Panc1 (cell line): ENCODE measurements at regions not wholly inside any gene's neighbourhood (a gene's known extent, or its start where the extent isn't known, plus 50 kb on each side); places are given as distances from the start of the nearest gene placed in this dataset.

Experiments used
- ATAC-seq: fragments of 200-7000 bp; cut with Tn5 transposase; 2 replicates; pipeline ENCODE4 v1.9.1; 2020; ENCODE audit warnings: mild to moderate bottlenecking, moderate library complexity
- BruUV-seq: library from RNA; stranded (reverse); fragments of 400-500 nt; replicated peaks from 2 replicates; lab custom pipeline; 2021; lab: Mats Ljungman, UMichigan
- CTCF ChIA-PET: fragments of 300-600 bp; sonication (Branson Sonifier 250); formaldehyde crosslinking; loops from one replicate; lab custom pipeline; 2022; ENCODE audit warnings: antibody characterized with exemption; lab: Charles Lee
- POLR2A ChIA-PET: fragments of 300-600 bp; sonication (Branson Sonifier 250); formaldehyde crosslinking; loops from one replicate; lab custom pipeline; 2022; ENCODE audit warnings: antibody characterized with exemption; lab: Charles Lee
- DNase-seq: peaks from one replicate; pipeline ENCODE4 v3.0.0-alpha.2; 2010; ENCODE audit warnings: low read depth, low spot score
- H3K27ac ChIP-seq: 2 replicates; pipeline ENCODE4 v1.5.1; 2011; ENCODE audit warnings: mild to moderate bottlenecking, low read length, inconsistent platforms
- H3K27me3 ChIP-seq: fragments of 200-500 bp; sonication (Bioruptor generic); 2 replicates; pipeline ENCODE4 v1.6.0; 2014; ENCODE audit warnings: low read length, inconsistent platforms; ENCODE audit not compliant: control insufficient read depth, insufficient read depth
- H3K36me3 ChIP-seq: fragments of 200-500 bp; sonication (Bioruptor generic); 2 replicates; pipeline ENCODE4 v1.5.1; 2014; ENCODE audit warnings: inconsistent platforms, mild to moderate bottlenecking, low read length, moderate library complexity; ENCODE audit not compliant: control insufficient read depth, insufficient read depth
- H3K4me1 ChIP-seq: 2 replicates; pipeline ENCODE4 v1.5.1; 2011; ENCODE audit warnings: inconsistent platforms, mild to moderate bottlenecking, low read length, moderate library complexity; ENCODE audit not compliant: control insufficient read depth, insufficient read depth
- H3K4me3 ChIP-seq, 2 experiments: 2 replicates each; pipeline ENCODE4 v1.5.1; 2011 to 2012; ENCODE audit warnings: low read depth in 2 of 2, low read length in 2 of 2, mild to moderate bottlenecking in 2 of 2, inconsistent platforms in 1 of 2, moderate library complexity in 1 of 2
- H3K9me3 ChIP-seq: fragments of 200-500 bp; sonication (Bioruptor generic); 2 replicates; pipeline ENCODE4 v1.5.1; 2014; ENCODE audit warnings: low read depth, mild to moderate bottlenecking, inconsistent platforms, low read length, moderate library complexity; ENCODE audit not compliant: control insufficient read depth, insufficient read depth
- POLR2AphosphoS5 ChIP-seq: IDR thresholded peaks from 2 replicates; pipeline ENCODE4 v1.6.1; 2012; ENCODE audit warnings: mild to moderate bottlenecking, low read depth, low read length, moderate library complexity
- SIN3A ChIP-seq: IDR thresholded peaks from 2 replicates; pipeline ENCODE4 v1.6.1; 2012; ENCODE audit warnings: low read depth, mild to moderate bottlenecking, low read length, moderate library complexity, borderline replicate concordance; ENCODE audit not compliant: insufficient read depth
- TCF7L2 ChIP-seq: IDR thresholded peaks from 2 replicates; pipeline ENCODE4 v1.6.1; 2011; ENCODE audit warnings: mild to moderate bottlenecking, low read depth, low read length, inconsistent platforms
- in situ Hi-C: cut with HindIII; loops from 2 replicates; pipeline ENCODE4 v1.10.0; 2016; ENCODE audit warnings: low sequenced_read_pairs, low pct_unique_long_range_greater_than_20kb
- intact Hi-C: fragments of 100-400 bp; cut with micrococcal nuclease; formaldehyde crosslinking; loops from one replicate; pipeline ENCODE4 v1.10.0; 2022; ENCODE audit not compliant: unreplicated experiment
- TF ChIP-seq, protein P1 (sequence below): fragments of 450-650 bp; IDR thresholded peaks from 2 replicates; pipeline ENCODE4 v1.5.1; 2017; ENCODE audit warnings: mild to moderate bottlenecking
- TF ChIP-seq, protein P2 (sequence below), 2 experiments: IDR thresholded peaks; 2 replicates each; pipeline ENCODE4 v1.6.1; 2011 to 2012; ENCODE audit warnings: low read depth in 2 of 2, control low read depth in 1 of 2, low read length in 1 of 2, mild to moderate bottlenecking in 1 of 2, moderate library complexity in 1 of 2; ENCODE audit not compliant: insufficient read depth in 1 of 2

GRCh38 chr20:47879771-47880170, 94.5 kb upstream of the SULF2 start:
- CTCF ChIA-PET: no interaction called here

GRCh38 chr20:47878601-47879027, 93.3 kb upstream of the SULF2 start:
- no peak overlapping the region for H3K27ac ChIP-seq
- no TSS peak for BruUV-seq
- DNase-seq: no peak
- no peaks in the 10 kb centered on the region for H3K9me3 ChIP-seq
- in situ Hi-C loops: no loop called here
- no peaks in the 10 kb centered on the region for H3K4me1 ChIP-seq
- TF ChIP-seq TCF7L2 (no peak), SIN3A (no peak), POLR2AphosphoS5 (no peak)
- TF ChIP-seq, protein P1, sequence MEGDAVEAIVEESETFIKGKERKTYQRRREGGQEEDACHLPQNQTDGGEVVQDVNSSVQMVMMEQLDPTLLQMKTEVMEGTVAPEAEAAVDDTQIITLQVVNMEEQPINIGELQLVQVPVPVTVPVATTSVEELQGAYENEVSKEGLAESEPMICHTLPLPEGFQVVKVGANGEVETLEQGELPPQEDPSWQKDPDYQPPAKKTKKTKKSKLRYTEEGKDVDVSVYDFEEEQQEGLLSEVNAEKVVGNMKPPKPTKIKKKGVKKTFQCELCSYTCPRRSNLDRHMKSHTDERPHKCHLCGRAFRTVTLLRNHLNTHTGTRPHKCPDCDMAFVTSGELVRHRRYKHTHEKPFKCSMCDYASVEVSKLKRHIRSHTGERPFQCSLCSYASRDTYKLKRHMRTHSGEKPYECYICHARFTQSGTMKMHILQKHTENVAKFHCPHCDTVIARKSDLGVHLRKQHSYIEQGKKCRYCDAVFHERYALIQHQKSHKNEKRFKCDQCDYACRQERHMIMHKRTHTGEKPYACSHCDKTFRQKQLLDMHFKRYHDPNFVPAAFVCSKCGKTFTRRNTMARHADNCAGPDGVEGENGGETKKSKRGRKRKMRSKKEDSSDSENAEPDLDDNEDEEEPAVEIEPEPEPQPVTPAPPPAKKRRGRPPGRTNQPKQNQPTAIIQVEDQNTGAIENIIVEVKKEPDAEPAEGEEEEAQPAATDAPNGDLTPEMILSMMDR: no peak
- TF ChIP-seq, protein P2, sequence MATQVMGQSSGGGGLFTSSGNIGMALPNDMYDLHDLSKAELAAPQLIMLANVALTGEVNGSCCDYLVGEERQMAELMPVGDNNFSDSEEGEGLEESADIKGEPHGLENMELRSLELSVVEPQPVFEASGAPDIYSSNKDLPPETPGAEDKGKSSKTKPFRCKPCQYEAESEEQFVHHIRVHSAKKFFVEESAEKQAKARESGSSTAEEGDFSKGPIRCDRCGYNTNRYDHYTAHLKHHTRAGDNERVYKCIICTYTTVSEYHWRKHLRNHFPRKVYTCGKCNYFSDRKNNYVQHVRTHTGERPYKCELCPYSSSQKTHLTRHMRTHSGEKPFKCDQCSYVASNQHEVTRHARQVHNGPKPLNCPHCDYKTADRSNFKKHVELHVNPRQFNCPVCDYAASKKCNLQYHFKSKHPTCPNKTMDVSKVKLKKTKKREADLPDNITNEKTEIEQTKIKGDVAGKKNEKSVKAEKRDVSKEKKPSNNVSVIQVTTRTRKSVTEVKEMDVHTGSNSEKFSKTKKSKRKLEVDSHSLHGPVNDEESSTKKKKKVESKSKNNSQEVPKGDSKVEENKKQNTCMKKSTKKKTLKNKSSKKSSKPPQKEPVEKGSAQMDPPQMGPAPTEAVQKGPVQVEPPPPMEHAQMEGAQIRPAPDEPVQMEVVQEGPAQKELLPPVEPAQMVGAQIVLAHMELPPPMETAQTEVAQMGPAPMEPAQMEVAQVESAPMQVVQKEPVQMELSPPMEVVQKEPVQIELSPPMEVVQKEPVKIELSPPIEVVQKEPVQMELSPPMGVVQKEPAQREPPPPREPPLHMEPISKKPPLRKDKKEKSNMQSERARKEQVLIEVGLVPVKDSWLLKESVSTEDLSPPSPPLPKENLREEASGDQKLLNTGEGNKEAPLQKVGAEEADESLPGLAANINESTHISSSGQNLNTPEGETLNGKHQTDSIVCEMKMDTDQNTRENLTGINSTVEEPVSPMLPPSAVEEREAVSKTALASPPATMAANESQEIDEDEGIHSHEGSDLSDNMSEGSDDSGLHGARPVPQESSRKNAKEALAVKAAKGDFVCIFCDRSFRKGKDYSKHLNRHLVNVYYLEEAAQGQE (IDR thresholded peaks at IDR 0.05; ENCODE audit: insufficient read depth in 1 of 2, low read depth in 2 of 2, low read length in 1 of 2): no peak
- intact Hi-C loops: no loop called here
- H3K27me3 ChIP-seq: peaks cover 6% of the 10 kb centered on the region
- ChIA-PET CTCF (no interaction called here), POLR2A (no interaction called here)
- ATAC-seq: no peak
- no peaks in the 10 kb centered on the region for H3K36me3 ChIP-seq
- H3K4me3 ChIP-seq: no peak overlapping the region

More at GRCh38 chr20:47879771-47880170, 94.5 kb upstream of the SULF2 start:
- intact Hi-C loops (no loop called here), in situ Hi-C loops (no loop called here)
- TF ChIP-seq, protein P1: no peak
- TF ChIP-seq SIN3A (no peak), TCF7L2 (no peak), POLR2AphosphoS5 (no peak)
- TF ChIP-seq, protein P2 (IDR thresholded peaks at IDR 0.05; ENCODE audit: insufficient read depth in 1 of 2, low read depth in 2 of 2, low read length in 1 of 2): no peak
- Histone ChIP-seq H3K4me3 (no peak overlapping the region), H3K27me3 (peaks cover 8% of the 10 kb centered on the region), H3K4me1 (no peaks in the 10 kb centered on the region), H3K9me3 (no peaks in the 10 kb centered on the region), H3K27ac (no peak overlapping the region), H3K36me3 (no peaks in the 10 kb centered on the region)
- DNase-seq (no peak), ATAC-seq (no peak)
- POLR2A ChIA-PET: no interaction called here
- no TSS peak for BruUV-seq
